HG03159 (cell line): ENCODE measurements at regions not wholly inside any gene's neighbourhood (a gene's known extent, or its start where the extent isn't known, plus 50 kb on each side); places are given as distances from the start of the nearest gene placed in this dataset.

Experiments
- ATAC-seq: cut with Tn5 transposase; IDR thresholded peaks from one replicate; pipeline ENCODE4 v1.9.1; 2021; ENCODE audit warnings: mild to moderate bottlenecking, moderate library complexity; ENCODE audit not compliant: unreplicated experiment

DNA sequence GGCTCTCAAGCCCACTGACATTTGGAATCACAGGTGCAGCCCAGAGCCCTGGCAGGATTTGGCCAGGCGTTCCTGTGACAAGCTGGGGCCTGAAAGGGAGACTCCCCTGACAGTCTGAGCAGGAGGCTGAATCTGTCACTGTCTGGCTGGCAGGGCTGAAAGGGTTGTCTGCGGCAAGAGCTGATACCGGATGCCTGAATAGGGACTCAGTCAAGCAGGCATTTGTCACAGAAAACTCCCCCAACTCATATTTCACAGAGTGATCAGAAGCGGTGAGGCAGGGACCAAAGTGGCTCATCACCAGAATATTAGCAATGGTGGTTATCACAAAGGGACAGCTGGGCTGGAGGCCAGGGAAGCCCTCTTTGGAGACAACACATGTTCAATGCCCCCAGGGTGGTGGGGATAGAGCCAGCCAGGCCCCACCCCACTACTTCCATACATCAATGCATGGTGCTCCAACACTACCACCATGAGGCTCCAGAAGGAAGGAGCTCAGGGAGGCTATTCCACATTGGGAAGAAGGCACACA, 295.5 kb downstream of the DTWD2 start:
- ATAC-seq: no peak

- ATAC-seq: peak; percentile 64
These were observed 300.4 kb downstream of the DTWD2 start for GRCh38 chr5:118687661-118688621.

DNA sequence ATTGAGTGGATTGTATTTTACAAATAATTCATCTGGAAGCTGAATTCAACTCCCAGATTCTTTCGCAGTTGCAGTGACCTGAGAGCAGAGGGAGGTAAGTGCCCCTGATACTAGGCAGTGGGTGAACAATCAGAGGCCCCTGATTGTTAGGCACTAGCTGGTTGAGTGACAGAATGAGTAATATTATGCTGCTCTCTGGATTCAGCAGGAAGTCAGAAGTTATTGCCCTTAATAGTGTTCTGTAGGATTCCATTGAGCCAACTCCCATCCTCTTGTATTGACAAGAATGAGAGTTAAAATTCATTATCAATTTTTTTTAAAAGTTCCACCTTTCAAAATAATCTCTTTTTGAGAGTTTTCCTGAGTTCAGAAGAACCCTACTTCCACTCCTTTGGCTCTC, 301.2 kb downstream of the DTWD2 start:
- no peak for ATAC-seq

DNA sequence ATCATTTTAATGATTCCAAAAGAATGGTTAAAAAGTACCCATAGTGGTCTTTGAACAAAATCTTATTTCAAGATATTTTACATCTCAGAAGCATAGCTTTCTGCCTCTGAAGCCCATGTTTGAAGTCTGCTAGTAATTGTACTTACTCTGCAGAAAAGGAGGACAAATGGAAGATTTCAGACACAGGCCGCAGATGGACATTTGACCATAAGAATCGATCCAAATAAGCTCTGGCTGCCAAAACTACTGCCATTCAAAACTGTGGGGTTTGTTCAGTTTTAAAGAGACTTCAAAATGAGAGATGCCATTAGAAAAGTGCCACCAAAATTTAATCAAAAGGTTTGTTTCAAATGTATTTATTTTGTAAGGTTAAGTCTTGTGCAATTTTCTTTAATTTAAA, 306.7 kb downstream of the DTWD2 start:
- no peak for ATAC-seq

DNA sequence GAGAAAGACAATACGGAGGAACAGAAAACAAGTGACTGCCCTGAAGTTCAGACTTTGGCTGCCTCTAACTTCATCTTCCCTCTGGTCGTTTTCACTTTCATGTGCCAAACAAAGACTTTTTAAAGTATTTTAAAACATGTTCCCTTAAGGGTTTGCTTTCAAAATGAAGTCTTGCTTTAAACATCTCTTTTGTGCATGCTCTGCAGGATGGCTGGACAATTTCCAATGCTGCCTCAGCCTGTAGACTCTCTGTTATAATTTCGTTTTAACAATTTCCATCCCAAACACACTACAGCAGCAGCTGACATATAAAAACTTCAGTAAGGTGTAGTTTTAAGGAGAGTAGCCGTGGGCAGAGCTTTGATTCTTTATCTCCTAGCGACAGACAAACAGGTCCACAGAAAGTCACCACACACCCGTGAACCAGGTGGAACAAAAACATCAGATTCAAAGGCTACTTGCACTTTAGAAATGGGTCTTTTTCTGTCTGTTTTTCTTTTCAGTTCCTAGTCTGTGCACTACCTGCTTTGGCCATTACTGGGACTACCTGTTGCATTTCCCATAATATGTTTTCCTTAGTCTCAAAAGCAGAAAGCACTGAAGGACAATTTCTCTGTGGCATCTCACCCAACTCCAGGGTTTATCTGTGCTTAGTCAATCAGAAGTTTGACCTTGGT, 308.9 kb downstream of the DTWD2 start:
- no peak for ATAC-seq

DNA sequence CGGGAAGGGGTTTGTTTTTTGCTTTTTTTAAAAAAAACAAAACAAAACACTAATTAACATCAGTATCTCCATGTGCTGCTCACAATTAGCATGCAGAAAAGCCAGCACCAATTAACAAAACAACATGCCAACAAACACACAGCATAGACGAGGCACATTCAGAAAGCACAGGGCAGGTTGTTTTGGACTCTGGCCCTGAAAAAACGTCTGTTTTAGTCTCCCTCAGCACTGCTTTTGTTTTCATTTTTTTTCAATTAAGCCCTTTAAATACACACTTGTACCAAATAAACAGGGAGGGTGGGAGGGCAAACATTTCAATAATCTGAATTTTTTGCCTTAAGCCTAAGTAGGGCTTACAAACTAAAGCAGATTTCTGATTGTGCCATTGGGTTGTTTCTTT, 309.6 kb downstream of the DTWD2 start:
- ATAC-seq: no peak

- ATAC-seq: no peak
These were observed 313.1 kb downstream of the DTWD2 start for GRCh38 chr5:118675247-118675646.

- no peak for ATAC-seq
These were observed 330.8 kb downstream of the DTWD2 start for GRCh38 chr5:118657576-118657975.

- ATAC-seq: no peak
These were observed 334.5 kb downstream of the DTWD2 start for GRCh38 chr5:118653872-118654271.

DNA sequence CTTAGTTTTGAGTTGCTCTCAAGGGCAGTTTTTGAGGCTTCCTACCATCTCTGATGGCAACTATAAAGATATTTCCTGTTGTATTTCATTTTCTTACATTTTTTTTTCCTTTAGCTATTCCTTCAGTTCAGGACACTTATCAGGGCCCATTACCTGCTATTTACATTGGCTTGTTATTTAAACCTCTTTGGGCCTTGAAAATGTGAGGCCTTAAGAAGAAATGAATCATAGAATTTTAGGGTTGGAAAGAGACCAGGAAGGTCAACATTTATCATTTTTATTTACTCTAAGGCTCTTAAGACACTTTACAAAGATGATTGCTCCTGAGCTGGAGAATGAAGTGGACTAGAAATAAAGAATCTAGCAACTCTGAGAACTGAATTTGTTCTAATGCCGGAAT, 335.2 kb downstream of the DTWD2 start:
- ATAC-seq: no peak

- no peak for ATAC-seq
These were observed 337.3 kb downstream of the DTWD2 start for GRCh38 chr5:118651002-118651401.

- ATAC-seq: no peak
These were observed 340.8 kb downstream of the DTWD2 start for GRCh38 chr5:118647587-118647986.

GRCh38 chr5:118646917-118647316, 341.4 kb downstream of the DTWD2 start:
- no peak for ATAC-seq

DNA sequence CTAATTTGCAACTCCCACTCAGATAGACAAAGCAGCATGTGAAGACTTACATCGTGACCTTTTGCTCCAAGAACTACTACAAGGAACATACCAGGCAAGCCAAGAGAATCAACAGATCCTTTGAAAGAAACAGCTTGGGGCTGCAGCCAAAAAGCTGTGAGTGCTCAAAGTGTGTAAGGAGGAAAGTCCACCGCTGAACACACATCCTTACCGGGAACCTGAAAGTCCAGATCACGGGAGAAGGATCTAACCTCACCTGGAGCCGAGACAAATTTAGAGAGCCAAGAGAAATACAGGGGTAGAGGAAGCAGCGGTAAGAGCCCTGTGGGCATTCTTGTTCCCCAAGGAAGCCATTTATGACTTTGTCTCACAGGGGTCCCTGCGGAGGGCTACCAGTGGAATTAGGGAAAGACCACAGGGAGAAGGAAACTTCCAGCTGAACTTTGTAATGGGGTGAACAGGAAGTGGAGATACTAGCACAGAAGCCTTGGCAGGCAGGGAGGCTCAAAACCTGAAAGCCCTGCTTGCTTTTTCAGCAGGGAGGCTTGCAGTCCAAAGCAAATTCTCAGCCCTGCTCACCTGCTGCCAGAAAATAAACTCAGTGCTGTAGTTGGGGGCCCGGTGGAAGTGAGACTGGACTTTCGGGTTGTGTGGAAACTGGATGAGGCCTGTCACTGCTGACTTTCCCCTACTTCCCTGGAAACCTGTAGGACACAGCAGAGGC, 350.2 kb downstream of the DTWD2 start:
- ATAC-seq: no peak

DNA sequence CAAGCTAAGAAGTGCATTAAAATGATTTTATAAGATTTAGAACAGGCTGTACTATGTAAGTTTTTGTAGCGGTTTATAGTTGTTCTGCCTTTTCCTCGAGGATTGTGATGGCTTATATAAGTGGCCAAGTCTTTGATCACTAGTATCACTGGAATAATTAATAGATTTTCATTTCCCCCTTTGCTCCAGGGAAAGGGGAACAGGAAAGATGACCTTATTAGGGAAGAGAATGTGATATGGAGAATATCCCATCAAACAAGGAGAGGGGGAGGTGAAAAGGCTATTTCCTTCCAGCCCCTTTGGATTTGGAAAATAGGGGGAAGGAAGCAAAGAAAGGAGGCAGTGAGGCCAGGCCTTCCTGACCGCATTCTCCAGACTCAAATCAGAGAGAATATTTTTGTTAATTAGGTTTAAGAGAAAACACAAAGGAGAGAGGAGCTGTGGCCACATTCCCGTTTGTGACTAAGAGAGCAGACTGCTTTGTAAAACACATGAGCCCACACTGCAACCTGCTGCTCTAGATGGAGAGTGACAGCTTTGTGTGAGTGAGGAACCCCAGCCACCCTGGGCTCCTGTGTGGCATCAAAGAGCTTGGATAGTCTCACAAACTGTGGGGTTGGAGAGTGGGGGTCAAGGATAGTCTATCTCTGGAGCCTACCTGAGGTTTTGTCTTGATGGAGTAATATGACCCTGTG, 359.5 kb downstream of the DTWD2 start:
- ATAC-seq: no peak

DNA sequence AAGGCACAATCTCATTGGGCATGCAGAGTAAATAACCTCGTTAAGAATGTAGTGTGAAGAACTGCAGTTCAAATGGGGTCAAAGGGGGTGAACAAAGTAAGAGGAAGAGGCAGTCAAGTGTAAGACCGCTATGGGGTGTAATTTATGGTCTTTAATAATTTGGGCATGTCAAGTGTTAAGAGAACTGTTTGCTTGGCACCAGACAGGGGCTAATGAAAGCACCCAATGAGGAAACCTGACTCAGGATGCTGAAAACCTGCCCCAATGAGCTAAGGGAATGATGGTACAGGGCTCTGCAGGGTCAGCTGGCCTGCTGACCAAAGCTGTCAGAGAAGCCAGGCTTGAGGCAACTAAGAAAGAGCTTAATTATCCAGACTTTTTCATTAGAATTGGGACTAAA, 368.1 kb downstream of the DTWD2 start:
- ATAC-seq: no peak

DNA sequence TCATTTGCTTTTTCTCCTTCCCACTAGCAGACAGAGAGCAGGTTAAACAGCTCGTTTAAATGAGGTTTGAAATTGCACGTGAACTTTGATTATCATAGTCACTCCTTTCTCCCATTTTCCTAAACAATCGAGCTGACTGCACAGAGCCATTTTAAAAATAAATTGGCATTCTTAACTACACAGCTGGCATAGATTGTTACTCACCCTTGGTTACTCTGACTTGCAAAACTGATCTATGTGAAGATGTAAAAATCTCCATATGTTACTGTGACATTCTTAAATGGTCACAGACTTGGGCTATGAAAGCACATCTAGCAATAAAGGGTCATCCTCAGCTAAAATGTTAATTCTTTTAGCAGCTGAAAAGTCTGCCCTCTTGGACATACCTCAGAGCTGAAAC, 368.5 kb downstream of the DTWD2 start:
- no peak for ATAC-seq

- ATAC-seq: peak; percentile 51
These were observed 372.1 kb downstream of the DTWD2 start for GRCh38 chr5:118616281-118616680.

GRCh38 chr5:118614731-118615456, 373.5 kb downstream of the DTWD2 start:
- no peak for ATAC-seq

- ATAC-seq: peak; percentile 61
These were observed 376.9 kb downstream of the DTWD2 start for GRCh38 chr5:118611332-118611945.
